CD8-positive, alpha-beta memory T cell (primary cell): ENCODE measurements at regions not wholly inside any gene's neighbourhood (a gene's known extent, or its start where the extent isn't known, plus 50 kb on each side); places are given as distances from the start of the nearest gene placed in this dataset.

Experiments
- CTCF ChIA-PET: fragments of 350-600 bp; sonication (Branson Sonifier 250); formaldehyde crosslinking; loops from one replicate; lab custom pipeline; 2021; ENCODE audit warnings: antibody characterized with exemption; lab: Charles Lee
- POLR2A ChIA-PET: fragments of 350-600 bp; sonication (Branson Sonifier 250); formaldehyde crosslinking; loops from one replicate; lab custom pipeline; 2021; ENCODE audit warnings: antibody characterized with exemption; lab: Charles Lee
- DNase-seq, 5 donors: peaks; one replicate each; pipeline versions ENCODE4 v3.0.0 to v3.0.0-alpha.2; 2020 to 2022; ENCODE audit warnings: mixed read lengths in 1 of 5
- H3K27ac ChIP-seq: one replicate; pipeline ENCODE4 v1.7.0; 2013; ENCODE audit warnings: low read depth, mild to moderate bottlenecking, low read length, moderate library complexity
- H3K27me3 ChIP-seq: 2 replicates; pipeline ENCODE4 v1.7.0; 2013; ENCODE audit warnings: low read length, mild to moderate bottlenecking; ENCODE audit not compliant: insufficient read depth, poor library complexity, severe bottlenecking
- H3K36me3 ChIP-seq: 2 replicates; pipeline ENCODE4 v1.7.0; 2013; ENCODE audit warnings: mild to moderate bottlenecking, low read length, moderate library complexity; ENCODE audit not compliant: insufficient read depth
- H3K4me1 ChIP-seq: 2 replicates; pipeline ENCODE4 v1.7.0; 2013; ENCODE audit warnings: mild to moderate bottlenecking, low read length, moderate library complexity; ENCODE audit not compliant: insufficient read depth
- H3K4me3 ChIP-seq: 2 replicates; pipeline ENCODE4 v1.7.0; 2013; ENCODE audit warnings: mild to moderate bottlenecking, low read length
- H3K9me3 ChIP-seq: 2 replicates; pipeline ENCODE4 v1.7.0; 2013; ENCODE audit warnings: mild to moderate bottlenecking, low read length
- H3K27ac Mint-ChIP-seq, 8 donors: one replicate each; pipeline ENCODE4 v1.8.0; 2020 to 2021; ENCODE audit warnings: mixed read lengths in 8 of 8, mild to moderate bottlenecking in 6 of 8, inconsistent platforms in 3 of 8, moderate library complexity in 3 of 8
- H3K27me3 Mint-ChIP-seq, 2 donors: one replicate each; pipeline ENCODE4 v1.8.0; 2020 to 2021; ENCODE audit warnings: mixed read lengths in 2 of 2, mild to moderate bottlenecking in 1 of 2, moderate library complexity in 1 of 2
- H3K36me3 Mint-ChIP-seq, 3 donors: one replicate each; pipeline ENCODE4 v1.8.0; 2020 to 2021; ENCODE audit warnings: mixed read lengths in 3 of 3, inconsistent platforms in 1 of 3, mild to moderate bottlenecking in 1 of 3
- H3K4me1 Mint-ChIP-seq, 3 donors: one replicate each; pipeline ENCODE4 v1.8.0; 2020 to 2021; ENCODE audit warnings: mixed read lengths in 3 of 3, inconsistent platforms in 1 of 3, mild to moderate bottlenecking in 1 of 3
- H3K4me3 Mint-ChIP-seq, 7 donors: one replicate each; pipeline ENCODE4 v1.8.0; 2020 to 2021; ENCODE audit warnings: mixed read lengths in 7 of 7, mild to moderate bottlenecking in 6 of 7, moderate library complexity in 4 of 7, inconsistent platforms in 2 of 7
- H3K9me3 Mint-ChIP-seq, 5 donors: one replicate each; pipeline ENCODE4 v1.8.0; 2020 to 2022; ENCODE audit warnings: mixed read lengths in 5 of 5, mild to moderate bottlenecking in 3 of 5, moderate library complexity in 2 of 5, inconsistent platforms in 1 of 5

DNA sequence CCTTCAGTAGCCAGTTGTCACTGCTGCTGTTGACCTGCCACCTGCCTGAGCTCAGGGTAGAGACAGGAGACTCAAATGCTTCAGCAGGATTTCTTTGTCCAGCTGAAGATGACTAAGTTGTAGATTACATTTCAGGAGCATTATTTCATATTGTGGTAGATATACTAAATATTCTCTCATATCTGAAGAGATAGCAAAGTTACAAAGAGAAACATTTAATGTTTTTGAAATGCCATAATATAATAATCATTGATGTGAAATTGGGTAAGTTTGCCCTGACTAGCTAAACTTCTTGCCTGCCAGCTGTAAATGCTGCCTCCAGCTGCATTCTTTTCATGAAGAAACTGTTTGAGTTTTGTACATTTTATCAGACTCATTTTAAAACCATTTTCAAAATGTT, 247.6 kb upstream of the CNKSR2 start:
- Mint-ChIP-seq H3K27me3 (peaks cover 0 to 3% of the 10 kb centered on the region in 2 donors), H3K4me3 (no peak overlapping the region), H3K4me1 (no peaks in the 10 kb centered on the region), H3K9me3 (peaks cover 0 to 2% (median 0%) of the 10 kb centered on the region in 5 donors), H3K36me3 (no peaks in the 10 kb centered on the region), H3K27ac (no peak overlapping the region)
- POLR2A ChIA-PET = no interaction called here
- CTCF ChIA-PET = no interaction called here
- H3K4me3 ChIP-seq = no peak overlapping the region
- no peaks in the 10 kb centered on the region for H3K4me1 ChIP-seq
- no peak overlapping the region for H3K27ac ChIP-seq
- H3K9me3 ChIP-seq = no peaks in the 10 kb centered on the region
- no peaks in the 10 kb centered on the region for H3K27me3 ChIP-seq
- no peaks in the 10 kb centered on the region for H3K36me3 ChIP-seq
- DNase-seq = no peak

DNA sequence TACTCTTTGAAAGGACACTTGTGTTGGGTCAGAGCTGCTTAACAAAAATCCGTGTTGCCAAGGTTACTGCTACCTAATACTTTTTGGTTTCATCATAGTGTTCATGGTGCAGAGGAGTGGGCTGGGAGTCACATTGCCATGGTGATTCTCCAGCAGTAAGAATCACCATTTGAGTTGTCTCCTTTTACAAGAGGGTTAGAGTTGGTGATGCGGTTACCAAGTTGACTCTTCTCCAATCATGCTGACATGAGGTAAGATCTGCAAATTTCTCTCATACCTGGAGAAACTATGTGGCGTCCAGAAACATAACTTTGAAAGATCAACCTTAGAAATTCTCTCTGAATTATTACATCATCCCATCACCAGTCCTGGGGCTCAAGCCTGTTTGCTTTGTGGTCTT, 242.9 kb upstream of the CNKSR2 start:
- Mint-ChIP-seq H3K9me3 (peaks cover 0 to 4% (median 2%) of the 10 kb centered on the region in 5 donors), H3K36me3 (no peaks in the 10 kb centered on the region), H3K27ac (no peak overlapping the region), H3K4me3 (no peak overlapping the region), H3K4me1 (no peaks in the 10 kb centered on the region), H3K27me3 (no peaks in the 10 kb centered on the region)
- Histone ChIP-seq H3K27ac (no peak overlapping the region), H3K4me3 (no peak overlapping the region), H3K4me1 (no peaks in the 10 kb centered on the region), H3K36me3 (no peaks in the 10 kb centered on the region), H3K9me3 (no peaks in the 10 kb centered on the region), H3K27me3 (no peaks in the 10 kb centered on the region)
- ChIA-PET CTCF (no interaction called here), POLR2A (no interaction called here)
- no peak for DNase-seq

GRCh38 chrX:21131786-21132185, 242.4 kb upstream of the CNKSR2 start:
- DNase-seq = no peak
- H3K27me3 Mint-ChIP-seq = no peaks in the 10 kb centered on the region
- H3K27ac Mint-ChIP-seq = no peak overlapping the region
- POLR2A ChIA-PET = no interaction called here
- H3K27ac ChIP-seq = no peak overlapping the region
- H3K4me3 Mint-ChIP-seq = no peak overlapping the region
- peaks cover 0 to 4% (median 2%) of the 10 kb centered on the region in 5 donors for H3K9me3 Mint-ChIP-seq
- H3K36me3 Mint-ChIP-seq = no peaks in the 10 kb centered on the region
- H3K27me3 ChIP-seq = no peaks in the 10 kb centered on the region
- no peak overlapping the region for H3K4me3 ChIP-seq
- CTCF ChIA-PET = no interaction called here
- no peaks in the 10 kb centered on the region for H3K4me1 Mint-ChIP-seq
- no peaks in the 10 kb centered on the region for H3K36me3 ChIP-seq
- no peaks in the 10 kb centered on the region for H3K4me1 ChIP-seq
- H3K9me3 ChIP-seq = no peaks in the 10 kb centered on the region

- ChIA-PET CTCF (no interaction called here), POLR2A (no interaction called here)
- no peak for DNase-seq
- Histone ChIP-seq H3K4me3 (no peak overlapping the region), H3K9me3 (no peaks in the 10 kb centered on the region), H3K4me1 (no peaks in the 10 kb centered on the region), H3K36me3 (no peaks in the 10 kb centered on the region), H3K27me3 (no peaks in the 10 kb centered on the region), H3K27ac (no peak overlapping the region)
- no peak overlapping the region for H3K4me3 Mint-ChIP-seq
- no peaks in the 10 kb centered on the region for H3K27me3 Mint-ChIP-seq
- H3K36me3 Mint-ChIP-seq = no peaks in the 10 kb centered on the region
- H3K9me3 Mint-ChIP-seq = peaks cover 0 to 9% (median 2%) of the 10 kb centered on the region in 5 donors
- no peaks in the 10 kb centered on the region for H3K4me1 Mint-ChIP-seq
- no peak overlapping the region for H3K27ac Mint-ChIP-seq
These were observed 241.4 kb upstream of the CNKSR2 start for GRCh38 chrX:21132686-21133393.

DNA sequence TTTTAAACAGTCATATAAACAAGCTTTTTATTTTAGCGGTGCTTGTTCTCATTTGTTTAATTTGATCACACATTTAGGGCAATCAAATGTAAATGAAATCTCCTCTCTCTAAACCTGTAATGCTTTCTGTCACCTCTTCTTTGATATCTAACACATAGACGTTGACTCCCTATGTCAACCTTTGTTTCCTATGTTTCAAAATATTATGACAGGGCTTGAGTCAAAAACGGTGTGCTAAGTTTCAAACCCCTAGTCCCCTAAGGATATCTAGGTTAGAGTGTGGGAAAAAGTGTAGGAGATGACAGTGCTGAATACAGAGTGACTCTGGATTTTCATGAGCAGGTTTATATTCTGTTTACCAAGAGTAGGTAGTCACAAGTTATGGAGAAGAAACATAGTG, 224.0 kb upstream of the CNKSR2 start:
- H3K4me3 Mint-ChIP-seq = no peak overlapping the region
- H3K9me3 Mint-ChIP-seq = peaks cover 0 to 8% (median under 1%) of the 10 kb centered on the region in 5 donors
- DNase-seq = no peak
- Histone ChIP-seq H3K27me3 (no peaks in the 10 kb centered on the region), H3K4me1 (no peaks in the 10 kb centered on the region), H3K4me3 (no peak overlapping the region), H3K27ac (no peak overlapping the region), H3K36me3 (no peaks in the 10 kb centered on the region), H3K9me3 (no peaks in the 10 kb centered on the region)
- no peaks in the 10 kb centered on the region for H3K27me3 Mint-ChIP-seq
- H3K36me3 Mint-ChIP-seq = no peaks in the 10 kb centered on the region
- H3K4me1 Mint-ChIP-seq = no peaks in the 10 kb centered on the region
- POLR2A ChIA-PET = no interaction called here
- no peak overlapping the region for H3K27ac Mint-ChIP-seq
- CTCF ChIA-PET = no interaction called here

DNA sequence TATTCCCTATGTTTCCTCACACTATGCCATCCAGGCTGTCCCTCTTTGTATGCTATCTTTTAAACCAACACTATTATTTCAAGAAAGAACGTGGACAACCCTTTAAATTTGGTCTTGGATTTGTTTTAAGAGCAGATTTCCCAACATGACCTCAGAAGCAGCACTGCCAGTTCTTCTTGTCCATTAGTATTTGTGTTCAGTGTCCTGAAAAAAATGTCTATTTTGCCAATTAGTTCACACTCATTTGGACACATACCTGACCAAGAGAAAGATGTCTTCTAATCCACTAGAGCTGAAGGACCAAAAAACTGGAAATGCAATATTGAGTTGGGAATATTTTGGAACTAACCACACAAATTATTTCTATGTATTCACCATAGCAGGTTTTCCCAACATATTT, 223.2 kb upstream of the CNKSR2 start:
- H3K4me3 Mint-ChIP-seq = no peak overlapping the region
- Histone ChIP-seq H3K36me3 (no peaks in the 10 kb centered on the region), H3K4me1 (no peaks in the 10 kb centered on the region), H3K27me3 (no peaks in the 10 kb centered on the region), H3K27ac (no peak overlapping the region), H3K4me3 (no peak overlapping the region), H3K9me3 (no peaks in the 10 kb centered on the region)
- H3K36me3 Mint-ChIP-seq = no peaks in the 10 kb centered on the region
- no peaks in the 10 kb centered on the region for H3K4me1 Mint-ChIP-seq
- no peak overlapping the region for H3K27ac Mint-ChIP-seq
- ChIA-PET POLR2A (no interaction called here), CTCF (no interaction called here)
- H3K9me3 Mint-ChIP-seq = peaks cover 0 to 8% (median 0%) of the 10 kb centered on the region in 5 donors
- no peak for DNase-seq
- no peaks in the 10 kb centered on the region for H3K27me3 Mint-ChIP-seq

- no peaks in the 10 kb centered on the region for H3K9me3 ChIP-seq
- H3K4me1 ChIP-seq = no peaks in the 10 kb centered on the region
- no peaks in the 10 kb centered on the region for H3K36me3 Mint-ChIP-seq
- H3K9me3 Mint-ChIP-seq = peaks cover 0 to 5% (median 0%) of the 10 kb centered on the region in 5 donors
- no peak overlapping the region for H3K4me3 Mint-ChIP-seq
- no peak overlapping the region for H3K27ac Mint-ChIP-seq
- no peaks in the 10 kb centered on the region for H3K27me3 ChIP-seq
- no peaks in the 10 kb centered on the region for H3K36me3 ChIP-seq
- POLR2A ChIA-PET = no interaction called here
- no peaks in the 10 kb centered on the region for H3K4me1 Mint-ChIP-seq
- CTCF ChIA-PET = no interaction called here
- H3K27ac ChIP-seq = no peak overlapping the region
- DNase-seq = no peak
- H3K27me3 Mint-ChIP-seq = peaks cover 0 to 3% of the 10 kb centered on the region in 2 donors
- no peak overlapping the region for H3K4me3 ChIP-seq
These were observed 221.2 kb upstream of the CNKSR2 start for GRCh38 chrX:21153033-21153432.

DNA sequence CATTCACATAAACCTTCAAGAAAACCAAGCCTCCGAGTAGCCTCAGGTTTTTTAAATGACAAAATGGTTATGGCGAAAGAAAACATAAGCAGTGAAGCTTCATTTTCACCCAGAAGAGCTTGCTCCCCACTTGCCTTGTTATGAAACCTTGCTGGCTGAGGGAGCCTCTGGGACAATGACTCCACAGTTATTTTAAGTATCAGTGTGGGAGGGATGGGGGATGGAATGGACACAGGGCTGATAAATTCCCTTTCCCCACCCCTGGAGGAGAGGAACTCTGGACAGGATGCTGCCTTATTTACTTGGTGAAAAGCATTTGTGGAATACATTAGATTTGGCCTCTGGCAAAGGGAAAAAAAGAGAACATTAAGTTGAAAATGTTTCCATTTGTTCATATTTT, 220.7 kb upstream of the CNKSR2 start:
- Mint-ChIP-seq H3K27me3 (peaks cover 0 to 5% of the 10 kb centered on the region in 2 donors), H3K36me3 (no peaks in the 10 kb centered on the region), H3K27ac (no peak overlapping the region), H3K4me3 (no peak overlapping the region), H3K9me3 (peaks cover 0 to 5% (median 0%) of the 10 kb centered on the region in 5 donors), H3K4me1 (no peaks in the 10 kb centered on the region)
- H3K36me3 ChIP-seq = no peaks in the 10 kb centered on the region
- no peak overlapping the region for H3K4me3 ChIP-seq
- H3K4me1 ChIP-seq = no peaks in the 10 kb centered on the region
- no peaks in the 10 kb centered on the region for H3K9me3 ChIP-seq
- H3K27ac ChIP-seq = no peak overlapping the region
- no peaks in the 10 kb centered on the region for H3K27me3 ChIP-seq
- DNase-seq = no peak
- ChIA-PET CTCF (no interaction called here), POLR2A (no interaction called here)
